Natural killer cell (primary cell): ENCODE measurements at regions not wholly inside any gene's neighbourhood (a gene's known extent, or its start where the extent isn't known, plus 50 kb on each side); places are given as distances from the start of the nearest gene placed in this dataset.

ENCODE experiments used
- ATAC-seq, 3 donors: fragments of 150-1000 bp in 2 of 3; fragments of 200-7000 bp in 1 of 3; cut with Tn5 transposase; 1 replicate in 1 of 3; 2 replicates in 2 of 3; pipeline ENCODE4 v1.10.0; 2021; ENCODE audit warnings: mild to moderate bottlenecking in 2 of 3, moderate library complexity in 2 of 3
- DNase-seq, 2 donors: peaks; one replicate each; pipeline versions ENCODE4 v3.0.0 to v3.0.0-alpha.2; 2013 to 2021; ENCODE audit warnings: mixed read lengths in 1 of 2
- H3K27ac ChIP-seq: one replicate; pipeline ENCODE4 v1.5.1; 2013; ENCODE audit warnings: mild to moderate bottlenecking, low read length
- H3K27me3 ChIP-seq: one replicate; pipeline ENCODE4 v1.6.1; 2013; ENCODE audit warnings: low read length; ENCODE audit not compliant: control insufficient read depth, insufficient read depth
- H3K36me3 ChIP-seq: one replicate; pipeline ENCODE4 v1.6.1; 2013; ENCODE audit warnings: low read length; ENCODE audit not compliant: control insufficient read depth, insufficient read depth
- H3K4me1 ChIP-seq: one replicate; pipeline ENCODE4 v1.6.1; 2013; ENCODE audit warnings: low read length; ENCODE audit not compliant: control insufficient read depth, insufficient read depth
- H3K4me3 ChIP-seq: one replicate; pipeline ENCODE4 v1.5.1; 2013; ENCODE audit warnings: low read length
- H3K9me3 ChIP-seq: one replicate; pipeline ENCODE4 v1.6.1; 2013; ENCODE audit warnings: low read length; ENCODE audit not compliant: control insufficient read depth, insufficient read depth
- H3K27ac Mint-ChIP-seq, 2 donors: one replicate each; pipeline ENCODE4 v1.8.0; 2022; ENCODE audit warnings: mild to moderate bottlenecking in 2 of 2, mixed read lengths in 2 of 2, moderate library complexity in 1 of 2
- H3K27me3 Mint-ChIP-seq, 2 donors: one replicate each; pipeline ENCODE4 v1.8.0; 2022; ENCODE audit warnings: low read depth in 2 of 2, mixed read lengths in 2 of 2
- H3K36me3 Mint-ChIP-seq: one replicate; pipeline ENCODE4 v1.8.0; 2022; ENCODE audit warnings: mixed read lengths
- H3K4me1 Mint-ChIP-seq, 2 donors: one replicate each; pipeline ENCODE4 v1.8.0; 2022; ENCODE audit warnings: mixed read lengths in 2 of 2
- H3K4me3 Mint-ChIP-seq: one replicate; pipeline ENCODE4 v1.8.0; 2022; ENCODE audit warnings: mild to moderate bottlenecking, moderate library complexity, mixed read lengths
- H3K9me3 Mint-ChIP-seq, 2 donors: one replicate each; pipeline ENCODE4 v1.8.0; 2022; ENCODE audit warnings: mixed read lengths in 2 of 2
- CTCF ChIP-seq: fragments of 200-600 bp; IDR thresholded peaks from one replicate; pipeline ENCODE4 v1.8.0; 2022; ENCODE audit warnings: antibody characterized with exemption
- WGBS: methylation state at CpG from one replicate; pipeline ENCODE4 v1.1.7; 2013; ENCODE audit warnings: missing lambda C conversion rate; ENCODE audit not compliant: insufficient coverage; 5-methylcytosine and 5-hydroxymethylcytosine counted together
- intact Hi-C: fragments of 100-400 bp; cut with micrococcal nuclease; formaldehyde crosslinking; loops from one replicate; pipeline ENCODE4 v1.14.2; 2022

GRCh38 chr4:156018383-156018782 is 64.7 kb upstream of the CTSO start:
- no peak overlapping the region for H3K4me3 ChIP-seq
- H3K36me3 Mint-ChIP-seq: no peaks in the 10 kb centered on the region
- peaks cover 2 to 4% of the 10 kb centered on the region in 2 donors for H3K9me3 Mint-ChIP-seq
- no peaks in the 10 kb centered on the region for H3K36me3 ChIP-seq
- TF ChIP-seq CTCF: no peak
- H3K27me3 Mint-ChIP-seq: no peaks in the 10 kb centered on the region
- H3K27ac ChIP-seq: no peak overlapping the region
- no peak overlapping the region for H3K27ac Mint-ChIP-seq
- H3K27me3 ChIP-seq: no peaks in the 10 kb centered on the region
- H3K4me3 Mint-ChIP-seq: no peak overlapping the region
- ATAC-seq (no peak), DNase-seq (no peak)
- no peaks in the 10 kb centered on the region for H3K9me3 ChIP-seq
- H3K4me1 Mint-ChIP-seq: no peaks in the 10 kb centered on the region
- 38% methylated on average over 4 of the region's 5 CpGs for WGBS
- intact Hi-C loops: no loop called here
- no peaks in the 10 kb centered on the region for H3K4me1 ChIP-seq

- Histone ChIP-seq H3K36me3 (no peaks in the 10 kb centered on the region), H3K9me3 (no peaks in the 10 kb centered on the region), H3K4me1 (no peaks in the 10 kb centered on the region), H3K27me3 (no peaks in the 10 kb centered on the region), H3K27ac (no peak overlapping the region), H3K4me3 (no peak overlapping the region)
- Mint-ChIP-seq H3K36me3 (no peaks in the 10 kb centered on the region), H3K27me3 (no peaks in the 10 kb centered on the region), H3K9me3 (peaks cover 5 to 8% of the 10 kb centered on the region in 2 donors), H3K27ac (no peak overlapping the region), H3K4me3 (no peak overlapping the region), H3K4me1 (no peaks in the 10 kb centered on the region)
- intact Hi-C loops: no loop called here
- WGBS: 67% methylated on average over 1 of the region's 1 CpG
- no peak for TF ChIP-seq CTCF
- ATAC-seq (no peak), DNase-seq (no peak)
These were observed 62.1 kb upstream of the CTSO start for GRCh38 chr4:156015781-156016180.

- Histone ChIP-seq H3K9me3 (no peaks in the 10 kb centered on the region), H3K27me3 (no peaks in the 10 kb centered on the region), H3K27ac (no peak overlapping the region), H3K4me1 (no peaks in the 10 kb centered on the region), H3K36me3 (no peaks in the 10 kb centered on the region), H3K4me3 (no peak overlapping the region)
- 89% methylated on average over 16 of the region's 16 CpGs for WGBS
- Mint-ChIP-seq H3K4me1 (no peaks in the 10 kb centered on the region), H3K9me3 (peaks cover 0 to 2% of the 10 kb centered on the region in 2 donors), H3K27ac (no peak overlapping the region), H3K4me3 (no peak overlapping the region), H3K36me3 (no peaks in the 10 kb centered on the region), H3K27me3 (no peaks in the 10 kb centered on the region)
- no peak for TF ChIP-seq CTCF
- DNase-seq: no peak
- intact Hi-C loops: no loop called here
- no peak for ATAC-seq
These were observed 52.5 kb upstream of the CTSO start for GRCh38 chr4:156006192-156006591.
